ENCODE measurements at regions not wholly inside any gene's neighbourhood (a gene's known extent, or its start where the extent isn't known, plus 50 kb on each side); places are given as distances from the start of the nearest gene placed in this dataset.

DNA sequence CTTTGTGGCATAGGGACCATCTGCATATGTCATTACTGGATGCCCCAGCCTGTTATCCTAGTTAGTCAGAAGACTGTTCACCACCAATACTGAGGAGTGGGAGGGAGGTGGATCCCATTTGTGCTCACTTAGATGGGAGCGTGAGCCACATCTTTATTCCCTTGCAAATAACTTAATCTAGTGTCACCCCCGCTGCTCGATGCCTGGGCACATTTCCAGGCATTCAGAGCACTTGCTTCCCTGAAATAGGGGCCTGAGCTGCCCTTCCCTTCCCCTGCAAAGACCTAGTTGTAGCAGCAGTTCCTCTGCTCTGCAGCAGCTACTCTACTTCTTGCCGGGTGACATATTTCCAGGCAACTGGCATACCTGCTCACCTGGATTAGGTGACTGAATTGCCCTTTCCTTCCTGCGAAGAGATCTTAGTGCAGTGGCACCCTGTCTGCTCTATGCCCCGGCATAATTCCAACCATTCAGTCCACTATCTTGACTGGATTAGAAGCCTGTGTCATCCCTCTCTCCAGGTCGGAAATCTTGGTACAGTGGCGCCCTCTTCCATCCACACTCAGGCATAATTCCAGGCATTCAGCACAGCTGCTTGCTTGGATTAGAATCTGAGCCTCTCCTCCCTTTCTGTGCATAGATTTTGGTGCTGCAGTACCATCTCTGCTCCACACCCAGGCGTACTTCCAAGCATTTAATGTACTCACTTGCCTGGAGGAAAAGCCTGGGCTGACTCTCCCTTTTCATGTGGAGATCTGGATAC, 1389.1 kb upstream of the TMEFF2 start:
- DNase-seq = peak; percentile 5

DNA sequence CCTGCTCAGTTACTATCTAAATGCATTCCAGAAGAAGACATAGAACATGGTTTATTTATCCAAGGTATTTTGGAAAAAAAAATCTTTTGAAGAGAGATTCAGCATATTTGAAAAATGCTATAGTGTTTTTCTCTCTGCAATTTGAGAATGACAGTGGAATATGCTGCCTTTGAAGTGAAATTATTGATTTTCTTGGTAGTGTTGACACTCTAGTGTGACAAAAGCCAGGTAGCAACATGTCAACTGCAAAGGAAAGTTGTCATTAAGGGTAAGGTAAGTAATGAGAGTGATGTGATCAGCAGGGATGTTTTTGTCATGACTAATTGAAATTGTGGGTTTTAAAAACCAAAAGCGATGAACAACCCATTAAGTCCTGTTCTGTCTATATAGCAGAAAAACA, 1387.1 kb upstream of the TMEFF2 start:
- no peak for DNase-seq

DNA sequence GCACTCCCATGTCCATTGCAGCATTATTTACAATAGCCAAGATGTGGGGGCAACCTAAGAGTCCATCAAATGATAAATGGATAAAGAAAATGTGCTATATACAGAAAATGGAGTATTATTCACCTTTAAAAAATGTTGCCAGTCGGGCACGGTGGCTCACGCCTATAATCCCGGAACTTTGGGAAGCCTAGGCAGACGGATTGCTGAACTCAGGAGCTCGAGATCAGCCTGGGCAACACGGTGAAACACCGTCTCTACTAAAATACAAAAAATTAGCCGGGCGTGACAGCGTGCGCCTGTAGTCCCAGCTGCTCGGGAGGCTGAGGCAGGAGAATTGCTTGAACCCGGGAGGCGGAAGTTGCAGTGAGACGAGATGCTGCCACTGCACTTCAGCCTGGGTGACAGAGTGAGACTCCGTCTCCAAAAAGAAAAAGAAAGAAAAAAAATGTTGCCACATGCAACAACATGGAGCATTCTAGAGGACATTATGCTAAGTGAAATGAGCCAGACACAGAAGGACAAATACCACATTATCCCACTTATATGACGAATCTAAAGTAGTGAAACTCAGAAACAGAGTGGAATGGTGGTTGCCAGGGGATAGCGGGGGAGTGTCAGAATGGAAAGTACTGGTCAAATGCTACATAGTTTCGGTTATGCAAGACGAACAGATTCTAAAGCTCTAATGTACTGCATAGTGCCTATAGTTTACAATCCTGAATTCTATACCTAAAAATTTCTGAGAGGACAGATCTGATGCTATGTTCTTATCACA, 1385.6 kb upstream of the TMEFF2 start:
- no peak for DNase-seq

DNA sequence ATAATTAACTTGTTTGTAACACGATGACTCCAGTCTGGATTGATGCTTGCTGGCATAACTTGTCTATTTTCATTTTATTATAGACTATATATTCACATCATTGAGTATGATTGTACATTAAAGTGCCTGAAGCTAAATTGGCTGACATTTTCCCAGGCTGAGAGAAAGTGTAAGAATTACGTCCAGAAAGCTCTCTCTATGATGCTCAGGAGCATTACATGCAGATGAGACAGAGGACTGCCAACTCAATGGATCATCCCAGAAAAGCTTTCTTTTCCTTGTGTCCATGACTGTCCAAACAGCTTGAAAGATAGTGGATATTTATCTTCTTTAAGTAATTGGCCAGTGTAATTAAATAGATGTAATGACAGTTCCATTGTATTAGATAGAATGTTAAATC, 1372.2 kb upstream of the TMEFF2 start:
- no peak for DNase-seq

DNA sequence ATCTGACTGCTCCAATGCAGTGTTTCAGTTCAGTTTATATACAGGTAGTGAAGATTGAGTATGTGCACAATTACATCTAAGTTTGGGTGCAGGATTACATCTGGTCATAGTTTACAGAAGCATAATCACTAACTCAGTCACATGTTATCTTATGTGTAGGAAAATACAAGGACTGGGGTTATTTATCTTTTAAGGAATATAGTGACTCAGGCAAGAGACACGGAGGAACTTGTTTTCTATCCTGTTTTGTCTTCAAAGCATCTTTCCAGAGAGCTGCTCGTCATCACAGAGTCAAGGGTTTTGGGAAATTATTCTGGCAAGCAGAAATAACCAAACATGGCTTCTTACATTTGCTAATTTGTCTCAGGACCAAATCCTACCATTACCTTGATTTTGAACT, 1371.5 kb upstream of the TMEFF2 start:
- DNase-seq = no peak

DNA sequence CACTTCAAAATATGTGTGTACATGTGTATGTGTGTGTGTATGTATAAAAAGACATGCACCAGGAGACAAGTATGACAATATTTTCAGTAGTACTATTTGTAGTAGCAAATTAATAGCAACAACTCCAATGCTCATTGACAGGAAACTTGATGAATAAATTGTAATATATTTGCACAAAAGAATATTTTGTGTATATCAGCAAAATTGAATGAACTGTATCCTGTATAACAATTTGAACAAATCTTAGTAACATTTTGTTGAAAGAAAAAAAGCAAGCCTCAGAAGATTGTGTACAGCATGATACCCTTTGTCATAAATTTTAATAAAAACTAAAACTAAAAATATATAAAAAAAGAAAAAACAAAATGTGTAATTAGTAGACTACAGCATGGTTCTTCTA, 1367.3 kb upstream of the TMEFF2 start:
- no peak for DNase-seq

DNA sequence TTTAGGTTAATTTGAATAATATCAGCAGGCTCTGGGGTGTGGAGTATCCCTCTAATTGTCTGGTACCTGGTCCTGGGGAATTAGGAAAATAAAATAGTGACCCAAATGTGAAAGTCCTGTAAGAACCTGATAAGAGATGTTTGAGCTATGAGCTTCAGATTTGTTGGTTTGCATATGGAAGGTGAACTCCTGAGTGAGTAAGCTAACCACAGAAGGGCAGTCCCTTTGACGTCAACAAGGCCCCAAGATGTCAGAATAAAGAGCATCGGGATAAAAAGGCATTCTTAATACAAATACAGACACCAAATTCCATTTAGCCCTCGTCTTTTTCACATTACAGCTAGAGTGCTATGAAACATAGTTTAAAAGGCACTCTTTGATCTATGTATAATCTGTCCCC, 1366.3 kb upstream of the TMEFF2 start:
- no peak for DNase-seq

DNA sequence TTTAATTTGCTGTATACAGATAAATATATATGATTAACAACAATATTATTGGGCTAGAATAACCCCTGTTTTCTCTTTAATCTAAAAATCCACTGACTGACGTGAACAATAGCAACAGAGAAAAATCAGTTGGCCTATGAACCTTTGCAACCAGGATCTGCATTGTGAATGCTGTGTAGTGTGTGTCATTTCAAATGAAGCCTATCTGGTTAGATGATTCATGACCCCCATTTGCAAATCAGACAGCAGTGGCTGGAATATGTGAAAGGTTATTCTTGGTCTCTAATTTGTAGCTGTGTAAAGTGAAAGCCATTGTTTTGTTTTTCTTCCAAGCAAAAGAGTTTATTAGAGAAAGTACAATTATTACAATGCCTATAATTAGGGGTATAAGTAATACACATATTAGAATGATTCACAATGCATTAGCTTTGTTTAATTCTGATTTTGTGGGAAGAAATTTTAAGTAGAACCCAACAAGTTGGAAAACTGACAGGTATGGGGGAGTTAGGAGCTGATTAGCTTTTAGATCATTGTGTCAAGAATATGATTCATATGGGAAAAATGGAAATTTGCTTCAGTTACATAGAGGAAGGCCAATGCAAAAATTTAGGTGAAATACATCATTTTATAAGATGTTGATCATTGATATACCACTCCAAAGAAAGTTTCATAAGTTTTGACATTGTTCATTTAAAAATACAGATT, 1362.2 kb upstream of the TMEFF2 start:
- DNase-seq = no peak

DNA sequence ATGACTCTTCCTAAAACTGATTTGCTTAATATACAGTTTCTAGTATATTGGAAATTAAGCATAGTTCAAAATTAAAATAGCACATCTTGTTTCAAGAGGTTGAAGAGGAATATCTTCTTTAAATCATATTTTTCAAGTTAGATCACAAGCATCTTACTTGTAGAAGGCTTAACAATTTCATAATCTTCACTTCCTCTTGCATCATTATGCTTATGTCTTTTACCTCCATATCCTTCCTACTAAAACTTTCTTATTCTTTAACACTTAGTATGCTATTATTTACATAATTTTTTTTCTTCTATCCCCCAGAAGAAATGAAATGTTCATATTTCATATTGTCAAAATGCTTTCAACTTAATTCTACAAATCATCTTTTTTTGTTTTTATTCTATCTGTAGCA, 1354.9 kb upstream of the TMEFF2 start:
- no peak for DNase-seq

DNA sequence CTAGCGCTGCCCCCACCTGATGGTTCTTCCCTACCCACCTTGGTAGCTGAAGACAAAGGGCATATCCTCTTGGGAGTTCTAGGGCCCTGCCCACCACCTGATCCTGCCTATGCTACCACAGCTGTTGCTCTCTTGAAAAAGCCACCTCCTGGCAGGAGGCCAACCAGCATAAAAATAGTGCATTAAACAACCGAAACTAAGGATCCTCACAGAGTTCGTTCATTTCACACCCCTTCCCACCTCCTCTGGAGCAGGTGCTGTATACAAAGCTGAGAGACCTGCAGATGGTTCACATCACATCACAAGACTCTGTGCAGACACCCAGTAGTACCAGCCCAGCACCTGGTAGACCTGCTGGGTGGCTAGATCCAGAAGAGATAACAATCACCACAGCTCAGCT, 1348.0 kb upstream of the TMEFF2 start:
- no peak for DNase-seq

DNA sequence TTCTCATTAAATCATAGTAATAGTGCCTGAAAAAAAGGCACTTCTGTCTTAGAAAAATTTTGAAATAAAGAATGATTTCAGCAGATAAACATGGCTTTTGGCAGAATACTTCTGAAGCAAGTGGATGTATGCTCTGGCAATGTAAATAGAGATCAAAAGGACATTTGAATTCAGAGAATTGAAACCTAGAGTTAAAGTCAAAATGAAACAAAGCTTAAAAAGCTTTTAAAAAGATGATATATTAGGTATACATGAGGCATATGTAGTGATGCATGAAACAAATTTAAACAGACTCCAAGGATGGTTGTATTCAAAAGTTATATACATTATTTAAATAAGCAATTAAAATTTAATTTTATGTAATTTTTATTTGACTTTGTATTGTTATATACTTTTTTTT, 1344.5 kb upstream of the TMEFF2 start:
- DNase-seq = no peak

DNA sequence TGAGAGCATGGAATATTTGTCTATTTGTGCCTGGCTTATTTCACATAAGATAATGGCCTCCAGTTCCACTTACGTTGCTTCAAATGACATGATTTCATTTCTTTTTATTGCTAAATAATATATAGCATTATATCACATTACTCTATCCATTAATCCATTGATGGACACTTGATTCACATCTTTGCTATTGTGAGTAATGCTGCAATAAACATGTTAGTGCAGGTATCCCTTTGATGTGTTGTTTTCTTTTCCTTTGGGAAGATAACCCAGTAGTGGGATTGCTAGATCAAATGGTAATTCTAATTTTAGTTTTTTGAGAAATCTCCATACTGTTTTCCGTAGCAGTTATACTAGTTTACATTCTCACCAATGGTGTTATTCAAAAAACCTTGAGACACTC, 1343.3 kb upstream of the TMEFF2 start:
- no peak for DNase-seq

DNA sequence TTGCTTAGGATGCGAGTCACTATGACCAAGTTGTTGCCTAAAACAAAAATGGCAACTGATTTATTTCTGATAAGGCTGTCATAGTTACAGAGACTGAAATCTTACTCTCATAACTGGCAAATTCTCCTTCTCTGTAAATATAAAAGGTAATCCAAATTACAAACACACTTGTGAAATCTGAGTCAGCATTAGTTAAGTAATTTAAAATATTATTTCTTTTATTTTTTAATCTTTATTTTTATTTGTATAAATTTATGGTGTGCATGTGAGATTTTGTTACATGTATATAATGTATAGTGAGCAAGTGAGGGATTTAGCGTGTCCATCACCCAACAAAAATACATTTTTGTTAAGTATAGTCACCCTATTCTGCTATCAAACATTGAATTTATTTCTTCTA, 1342.8 kb upstream of the TMEFF2 start:
- DNase-seq = no peak

DNA sequence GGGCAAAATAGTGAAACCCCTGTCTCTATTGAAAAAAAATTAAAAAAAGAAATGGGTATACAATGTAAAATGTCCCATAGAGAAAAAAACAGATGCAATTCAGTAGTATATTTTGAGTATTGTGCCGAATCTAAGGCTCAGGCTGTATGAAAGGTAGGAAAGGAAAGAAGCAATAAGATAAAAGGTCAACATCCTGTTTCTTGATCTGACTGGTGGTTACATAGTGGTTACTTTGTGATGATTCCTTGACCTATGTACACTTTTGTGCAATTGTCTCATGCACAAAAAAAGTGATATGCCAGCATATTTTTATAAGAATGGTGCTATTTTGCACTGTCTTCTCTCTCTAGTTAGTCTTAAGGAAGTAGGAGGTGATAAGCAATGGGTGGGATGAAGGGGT, 1333.7 kb upstream of the TMEFF2 start:
- no peak for DNase-seq

DNA sequence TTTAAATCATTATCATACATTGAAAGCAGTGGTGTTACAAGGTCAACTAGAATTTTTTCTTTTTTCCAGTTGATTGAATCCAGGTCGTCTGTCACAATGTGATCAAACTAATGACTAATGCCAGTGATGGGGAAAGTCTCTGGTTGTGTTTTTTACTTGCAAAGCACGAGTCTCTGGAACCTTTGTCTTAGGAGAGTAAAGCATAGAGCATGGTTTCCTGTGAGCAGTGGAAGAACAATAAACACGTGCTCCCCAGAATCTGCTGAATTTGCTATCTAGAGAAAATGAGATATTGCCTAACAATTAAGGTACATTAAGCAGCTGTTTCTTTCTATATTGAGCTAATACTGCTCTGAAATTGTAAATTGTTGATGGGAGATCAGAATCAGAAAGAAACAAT, 1332.4 kb upstream of the TMEFF2 start:
- DNase-seq = no peak

DNA sequence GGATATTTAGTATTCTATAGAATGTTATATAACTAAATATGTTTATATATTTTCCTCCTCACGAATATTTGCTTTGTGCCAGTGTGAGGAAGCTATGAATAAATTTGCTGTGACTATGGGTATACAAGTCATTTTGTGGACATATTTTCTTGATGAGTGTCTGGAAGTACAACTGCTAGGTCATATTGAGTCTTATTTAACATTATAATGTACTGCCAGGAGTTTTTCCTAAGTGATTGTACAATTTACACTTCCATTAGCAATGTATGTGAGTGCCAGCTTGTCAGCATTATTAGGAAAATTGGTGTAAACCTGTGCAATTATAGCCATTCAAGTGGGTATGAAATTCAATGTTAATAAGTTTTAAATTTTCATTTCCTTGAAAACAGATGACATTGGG, 1328.9 kb upstream of the TMEFF2 start:
- no peak for DNase-seq

DNA sequence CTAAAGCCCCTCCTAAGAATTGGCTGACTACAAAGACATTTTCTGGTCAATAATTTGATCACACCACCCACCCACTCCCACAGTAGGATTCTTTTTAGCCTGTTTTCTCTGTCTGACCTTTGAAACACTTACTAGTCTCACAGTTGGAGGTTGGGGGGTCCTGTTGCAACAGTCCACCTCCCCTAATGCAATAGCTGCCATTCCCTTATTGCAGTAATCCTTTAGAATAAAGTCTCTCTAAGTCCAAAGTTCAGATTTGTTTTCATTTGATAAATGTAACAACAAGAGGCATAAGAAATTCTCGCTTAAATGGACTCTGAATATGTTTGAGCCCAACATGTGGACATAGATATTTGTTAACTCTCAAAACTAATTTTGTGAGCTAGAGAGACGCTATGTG, 1326.8 kb upstream of the TMEFF2 start:
- DNase-seq = no peak

DNA sequence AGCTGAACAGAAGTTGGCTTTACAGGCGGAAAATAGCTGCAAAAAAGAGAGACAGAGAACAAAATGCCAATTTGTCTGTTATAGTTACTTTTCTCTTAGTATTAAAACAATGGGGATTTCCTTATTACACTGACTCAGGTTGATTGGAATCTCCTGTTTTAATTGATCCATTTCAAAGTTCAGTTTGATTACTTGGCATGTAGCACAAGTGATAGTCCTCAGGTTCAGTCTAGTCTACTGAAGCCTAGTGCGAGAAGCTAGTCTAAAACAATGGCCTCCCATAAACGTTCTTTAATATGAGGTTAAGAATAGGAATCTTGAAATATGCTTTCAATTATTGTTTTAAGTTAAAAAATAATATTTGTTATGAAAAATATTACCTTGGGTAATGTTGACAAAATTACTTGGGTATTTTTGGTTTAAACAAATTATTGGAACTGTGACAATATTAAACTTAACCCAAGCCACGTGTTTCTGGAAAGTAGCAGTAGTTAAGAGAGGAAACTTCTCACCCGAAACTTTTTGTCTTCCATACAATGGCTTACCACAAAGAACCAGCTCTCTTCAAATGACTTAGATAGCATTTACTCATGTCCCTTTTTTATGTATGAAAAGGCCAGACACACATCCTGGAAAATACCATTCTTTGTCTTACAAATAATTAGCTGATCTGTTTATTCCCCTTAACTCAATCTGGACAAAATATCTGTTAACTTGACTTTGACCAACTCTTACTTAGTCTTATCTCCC, 1326.2 kb upstream of the TMEFF2 start:
- no peak for DNase-seq

DNA sequence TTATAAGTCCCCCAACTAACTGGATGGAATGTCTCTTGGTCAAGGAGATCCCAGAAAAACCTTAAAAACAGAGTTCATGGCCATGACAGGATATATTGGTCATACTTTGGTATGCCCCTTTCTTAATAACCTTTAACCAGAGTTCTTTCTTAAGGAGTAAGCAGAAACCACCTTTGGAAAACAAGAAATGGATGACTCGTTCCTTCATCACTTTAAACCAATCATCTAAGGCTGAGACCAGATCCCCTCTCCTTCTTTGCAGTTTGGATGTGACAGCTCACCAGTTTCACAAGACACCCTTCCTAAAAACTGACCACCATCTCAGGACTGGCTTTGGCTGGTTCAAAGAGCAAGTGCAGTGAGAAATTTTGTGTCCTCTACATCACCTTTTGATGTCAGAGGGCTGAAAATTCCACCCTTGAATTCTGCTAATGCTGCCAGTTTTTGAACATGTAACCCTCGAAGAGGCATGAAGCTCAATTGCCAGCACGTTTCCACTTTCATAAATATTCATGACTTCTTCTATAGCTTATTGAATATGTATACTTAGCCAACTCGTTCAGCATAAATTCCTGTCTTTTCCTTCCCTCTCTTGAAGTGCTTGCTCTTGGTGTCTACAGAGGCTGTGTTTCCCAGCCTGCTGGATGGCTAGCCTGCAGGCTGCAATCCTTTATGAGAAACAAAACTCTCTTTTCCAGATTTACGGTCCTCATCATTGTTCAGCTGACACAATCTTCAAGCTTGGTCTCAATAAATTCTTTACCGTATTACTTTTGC, 1323.5 kb upstream of the TMEFF2 start:
- DNase-seq = no peak

DNA sequence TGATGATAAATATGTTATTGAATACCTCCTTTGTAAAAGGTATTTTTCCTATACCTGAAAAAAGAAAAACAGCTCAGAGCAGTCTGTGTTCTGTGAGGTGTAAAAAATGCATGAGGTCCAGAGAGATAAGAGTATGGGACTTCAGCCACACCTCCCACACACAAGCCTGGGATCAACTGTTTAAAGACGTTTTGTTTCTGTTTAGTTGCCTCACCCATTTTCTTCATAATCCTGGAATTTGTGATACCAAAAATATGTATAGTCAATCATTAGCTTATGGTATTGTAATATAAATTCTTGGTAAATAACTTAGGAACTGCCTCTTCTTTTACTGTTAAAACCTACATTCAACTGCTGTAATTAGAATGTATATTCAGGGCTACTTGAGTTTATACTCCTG, 1322.9 kb upstream of the TMEFF2 start:
- no peak for DNase-seq

DNA sequence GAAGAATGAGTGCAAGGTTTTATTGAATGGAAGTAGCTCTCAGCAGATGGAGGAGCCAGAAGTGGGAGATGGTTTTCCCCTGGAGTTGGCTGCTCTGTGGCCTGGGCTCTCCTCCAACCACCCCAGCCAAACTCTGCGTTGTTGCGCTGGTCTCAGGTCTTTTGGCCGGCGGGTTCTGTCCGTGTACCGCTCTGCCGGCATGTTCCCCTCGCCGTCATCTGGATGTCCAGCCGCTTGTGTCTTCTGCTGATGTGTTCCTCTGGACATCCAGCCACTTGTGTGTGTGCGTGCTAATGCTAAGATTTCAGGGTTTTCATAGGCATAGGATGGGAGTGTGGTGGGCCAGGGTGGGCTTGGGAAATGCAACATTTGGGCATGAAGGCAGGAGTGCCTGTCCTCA, 1311.3 kb upstream of the TMEFF2 start:
- no peak for DNase-seq

DNA sequence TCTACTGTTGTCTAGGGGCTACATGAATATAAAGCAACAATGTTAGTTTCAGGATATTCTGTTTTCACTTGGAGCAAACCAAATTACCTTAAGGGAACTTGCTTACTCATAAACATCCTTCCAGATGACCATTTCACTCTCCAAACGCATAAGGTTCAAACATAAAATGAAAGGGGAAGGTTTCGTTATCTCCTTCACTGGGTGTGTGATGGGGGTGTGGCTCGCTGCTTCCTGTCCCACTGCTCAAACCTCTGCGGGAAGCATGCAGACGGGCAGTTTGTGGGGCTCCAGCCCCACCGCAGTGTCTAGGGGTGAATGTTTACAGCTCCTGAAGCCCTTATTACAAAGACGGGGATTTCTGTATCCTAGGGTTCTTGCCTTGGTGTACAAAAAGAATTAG, 1310.9 kb upstream of the TMEFF2 start:
- DNase-seq = no peak
